ENCODE measurements at regions not wholly inside any gene's neighbourhood (a gene's known extent, or its start where the extent isn't known, plus 50 kb on each side); places are given as distances from the start of the nearest gene placed in this dataset.

GRCh38 chr10:125243532-125244253 lies 83.3 kb upstream of the CTBP2 start:
- H3K9me3 ChIP-seq (ENCODE audit: low read depth) = no peaks in the 10 kb centered on the region
- TF ChIP-seq EZH2 (IDR thresholded peaks at IDR 0.05) (no peak), EZH2phosphoT487 (IDR thresholded peaks at IDR 0.05) (no peak), CTCF (IDR thresholded peaks at IDR 0.05) (no peak)
- H3K9me3 Mint-ChIP-seq = peaks cover 9% of the 10 kb centered on the region
- no peaks in the 10 kb centered on the region for H3K79me2 ChIP-seq (ENCODE audit: low read depth)
- no peaks in the 10 kb centered on the region for H3K36me3 Mint-ChIP-seq
- no peaks in the 10 kb centered on the region for H3F3A ChIP-seq (ENCODE audit: low read depth)
- no peak overlapping the region for H3K27ac Mint-ChIP-seq
- H3K4me2 ChIP-seq = no peak overlapping the region
- H4K20me1 ChIP-seq (ENCODE audit: low read depth) = no peaks in the 10 kb centered on the region
- peaks cover 2% of the 10 kb centered on the region for H3K27me3 Mint-ChIP-seq (ENCODE audit: insufficient read depth, low read depth)
- no peak for DNase-seq (ENCODE audit: low spot score)
- H3K9ac ChIP-seq = no peak overlapping the region
- H3K27ac ChIP-seq = no peak overlapping the region
- peaks cover 15% of the 10 kb centered on the region for H3K4me1 ChIP-seq
- H3K27me3 ChIP-seq = no peaks in the 10 kb centered on the region
- H3K36me3 ChIP-seq = no peaks in the 10 kb centered on the region
- peaks cover 10% of the 10 kb centered on the region for H3K4me1 Mint-ChIP-seq
- H3K4me3 Mint-ChIP-seq = no peak overlapping the region
- H2AFZ ChIP-seq (replicated peaks) = no peak overlapping the region
- no peak overlapping the region for H3K4me3 ChIP-seq

GRCh38 chr10:125238682-125239081 lies 78.3 kb upstream of the CTBP2 start:
- Mint-ChIP-seq H3K9me3 (peaks cover 24% of the 10 kb centered on the region), H3K27ac (no peak overlapping the region), H3K4me3 (no peak overlapping the region), H3K36me3 (no peaks in the 10 kb centered on the region), H3K27me3 (ENCODE audit: insufficient read depth, low read depth) (no peaks in the 10 kb centered on the region), H3K4me1 (peaks cover 4% of the 10 kb centered on the region)
- no peak overlapping the region for H3K27ac ChIP-seq
- no peaks in the 10 kb centered on the region for H4K20me1 ChIP-seq (ENCODE audit: low read depth)
- TF ChIP-seq CTCF (IDR thresholded peaks at IDR 0.05) = no peak
- TF ChIP-seq EZH2 (IDR thresholded peaks at IDR 0.05) = no peak
- no peak for TF ChIP-seq EZH2phosphoT487 (IDR thresholded peaks at IDR 0.05)
- H3K4me3 ChIP-seq = no peak overlapping the region
- no peaks in the 10 kb centered on the region for H3K27me3 ChIP-seq
- no peak overlapping the region for H3K9ac ChIP-seq
- no peak overlapping the region for H3K4me2 ChIP-seq
- no peaks in the 10 kb centered on the region for H3K36me3 ChIP-seq
- peaks cover 5% of the 10 kb centered on the region for H3K9me3 ChIP-seq (ENCODE audit: low read depth)
- no peak overlapping the region for H2AFZ ChIP-seq (replicated peaks)
- H3K4me1 ChIP-seq = peaks cover 5% of the 10 kb centered on the region
- no peaks in the 10 kb centered on the region for H3F3A ChIP-seq (ENCODE audit: low read depth)
- no peak for DNase-seq (ENCODE audit: low spot score)
- H3K79me2 ChIP-seq (ENCODE audit: low read depth) = no peaks in the 10 kb centered on the region

GRCh38 chr10:125236091-125236490 lies 75.7 kb upstream of the CTBP2 start:
- Histone ChIP-seq H3K9ac (no peak overlapping the region), H3K36me3 (no peaks in the 10 kb centered on the region), H3K4me1 (peaks cover 12% of the 10 kb centered on the region), H3K79me2 (ENCODE audit: low read depth) (no peaks in the 10 kb centered on the region), H3K4me2 (no peak overlapping the region), H3K9me3 (ENCODE audit: low read depth) (peaks cover 5% of the 10 kb centered on the region), H2AFZ (replicated peaks) (no peak overlapping the region), H3K4me3 (no peak overlapping the region), H3K27ac (no peak overlapping the region), H3K27me3 (no peaks in the 10 kb centered on the region), H3F3A (ENCODE audit: low read depth) (no peaks in the 10 kb centered on the region), H4K20me1 (ENCODE audit: low read depth) (no peaks in the 10 kb centered on the region)
- Mint-ChIP-seq H3K4me3 (no peak overlapping the region), H3K4me1 (peaks cover 24% of the 10 kb centered on the region), H3K36me3 (no peaks in the 10 kb centered on the region), H3K27ac (no peak overlapping the region), H3K9me3 (peaks cover 24% of the 10 kb centered on the region), H3K27me3 (ENCODE audit: insufficient read depth, low read depth) (no peaks in the 10 kb centered on the region)
- no peak for DNase-seq (ENCODE audit: low spot score)
- TF ChIP-seq EZH2 (IDR thresholded peaks at IDR 0.05) (no peak), EZH2phosphoT487 (IDR thresholded peaks at IDR 0.05) (no peak), CTCF (IDR thresholded peaks at IDR 0.05) (no peak)

Measured in neural progenitor cell (in vitro differentiated cells).